Mononuclear cell (primary cell): ENCODE measurements at regions not wholly inside any gene's neighbourhood (a gene's known extent, or its start where the extent isn't known, plus 50 kb on each side); places are given as distances from the start of the nearest gene placed in this dataset.
"Not testable (repeated sequence)": the region's sequence is repeated elsewhere in the genome, so short reads cannot be mapped to it uniquely, and the experiment has no call there.

ENCODE experiments used
- H3K27me3 ChIP-seq: 2 replicates; pipeline ENCODE4 v1.6.0; 2011; ENCODE audit warnings: low read length, control low read depth; ENCODE audit not compliant: insufficient read depth
- H3K4me1 ChIP-seq: 2 replicates; pipeline ENCODE4 v1.5.1; 2011; ENCODE audit warnings: mild to moderate bottlenecking, low read length, control low read depth; ENCODE audit not compliant: insufficient read depth
- H3K4me3 ChIP-seq: 2 replicates; pipeline ENCODE4 v1.5.1; 2011; ENCODE audit warnings: mild to moderate bottlenecking, low read length, moderate library complexity
- H3K9me3 ChIP-seq: 2 replicates; pipeline ENCODE4 v1.5.1; 2011; ENCODE audit warnings: low read depth, mild to moderate bottlenecking, control low read depth, low read length

DNA sequence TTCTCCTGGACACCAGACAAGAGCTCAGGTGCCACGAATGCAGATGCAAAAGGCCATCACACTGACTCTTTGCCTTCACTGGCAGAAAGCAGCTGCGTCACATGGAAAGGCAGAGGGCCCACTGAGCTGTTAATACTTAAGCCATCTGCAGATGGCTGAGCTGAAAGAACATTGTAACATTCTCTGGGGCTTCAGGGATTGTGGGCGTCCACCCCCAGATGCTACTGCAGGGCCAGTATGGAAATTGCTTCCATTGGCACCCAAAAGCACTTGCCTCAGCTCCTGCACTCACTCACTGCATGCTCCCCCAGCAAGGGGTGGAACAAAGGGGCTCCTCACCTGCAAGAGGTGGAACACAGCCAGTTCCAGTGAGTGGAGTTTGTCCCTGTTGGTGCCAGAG, 1264.6 kb downstream of the REEP3 start:
- no peak overlapping the region for H3K4me3 ChIP-seq
- no peaks in the 10 kb centered on the region for H3K27me3 ChIP-seq
- H3K9me3 ChIP-seq: no peaks in the 10 kb centered on the region
- H3K4me1 ChIP-seq: no peaks in the 10 kb centered on the region

- no peak overlapping the region for H3K4me3 ChIP-seq
- H3K27me3 ChIP-seq: no peaks in the 10 kb centered on the region
Observed at GRCh38 chr10:64786989-64787388, 1265.8 kb downstream of the REEP3 start.

GRCh38 chr10:64795847-64796246, 1274.6 kb downstream of the REEP3 start:
- Histone ChIP-seq H3K27me3 (no peaks in the 10 kb centered on the region), H3K4me3 (no peak overlapping the region), H3K9me3 (no peaks in the 10 kb centered on the region)

More at GRCh38 chr10:64786989-64787388, 1265.8 kb downstream of the REEP3 start:
- H3K9me3 ChIP-seq: no peaks in the 10 kb centered on the region
- no peaks in the 10 kb centered on the region for H3K4me1 ChIP-seq

GRCh38 chr10:64798297-64798696, 1277.1 kb downstream of the REEP3 start:
- Histone ChIP-seq H3K4me3 (no peak overlapping the region), H3K4me1 (no peaks in the 10 kb centered on the region), H3K9me3 (no peaks in the 10 kb centered on the region), H3K27me3 (no peaks in the 10 kb centered on the region)

More at GRCh38 chr10:64795847-64796246, 1274.6 kb downstream of the REEP3 start:
- H3K4me1 ChIP-seq: no peaks in the 10 kb centered on the region

- not testable (repeated sequence) for H3K27me3 ChIP-seq, H3K4me1 ChIP-seq, H3K9me3 ChIP-seq
Observed at GRCh38 chr10:64808233-64808632, 1287.0 kb downstream of the REEP3 start.

DNA sequence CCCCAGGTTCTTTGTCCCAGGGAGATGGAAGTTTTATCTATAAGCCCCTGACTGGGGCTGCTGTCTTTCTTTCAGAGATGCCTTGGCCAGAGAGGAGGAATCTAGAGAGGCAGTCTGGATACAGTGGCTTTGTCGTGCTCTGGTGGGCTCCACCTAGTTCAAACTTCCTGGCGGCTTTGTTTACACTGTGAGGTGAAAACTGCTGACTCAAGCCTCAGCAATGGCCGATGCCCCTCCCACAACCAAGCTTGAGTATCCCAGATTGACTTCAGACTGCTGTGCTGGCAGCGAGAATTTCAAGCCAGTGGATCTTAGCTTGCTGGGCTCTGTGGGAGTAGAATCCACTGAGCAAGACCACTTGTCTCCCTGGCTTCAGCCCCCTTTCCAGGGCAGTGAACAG, 1288.8 kb downstream of the REEP3 start:
- H3K9me3 ChIP-seq, H3K4me3 ChIP-seq, H3K27me3 ChIP-seq, H3K4me1 ChIP-seq: not testable (repeated sequence)

More at GRCh38 chr10:64808233-64808632, 1287.0 kb downstream of the REEP3 start:
- H3K4me3 ChIP-seq: not testable (repeated sequence)

DNA sequence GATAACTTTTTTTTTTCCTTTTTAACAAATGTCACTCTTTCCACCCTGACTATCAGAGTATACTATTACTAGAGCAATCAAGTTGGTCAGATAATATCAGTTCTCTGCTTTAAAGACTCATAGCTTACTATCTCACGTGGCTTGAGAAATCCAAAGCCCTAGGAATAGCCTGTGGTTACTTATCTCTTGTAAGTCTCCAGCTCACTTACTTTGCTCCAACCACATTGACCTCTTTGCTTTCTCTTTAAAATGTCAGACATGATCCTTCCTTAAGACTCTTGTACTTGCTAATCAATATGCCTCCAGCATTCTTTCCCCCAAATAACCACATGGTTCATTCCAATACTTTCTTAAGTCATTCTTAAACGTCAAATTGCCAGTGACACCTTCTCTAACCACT, 1292.2 kb downstream of the REEP3 start:
- Histone ChIP-seq H3K9me3 (no peaks in the 10 kb centered on the region), H3K27me3 (no peaks in the 10 kb centered on the region), H3K4me3 (no peak overlapping the region), H3K4me1 (no peaks in the 10 kb centered on the region)

DNA sequence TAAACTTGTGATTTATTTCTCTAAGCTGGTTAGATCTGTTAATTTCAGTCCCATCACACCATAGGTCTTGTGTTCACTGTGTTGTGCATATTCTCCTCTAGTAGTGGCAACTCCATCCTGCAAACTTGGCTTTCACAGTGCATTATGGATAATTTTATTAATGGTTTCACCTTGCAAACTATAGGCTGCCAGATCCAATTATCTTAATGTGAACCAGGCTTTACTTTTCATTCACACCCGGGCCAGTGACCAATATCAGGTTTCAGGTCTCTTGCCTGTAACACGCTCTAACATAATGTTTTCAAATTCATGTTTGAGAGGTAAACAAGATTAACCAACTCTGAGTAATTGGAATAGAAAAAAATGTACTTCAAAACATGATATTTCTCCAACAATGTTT, 1293.0 kb downstream of the REEP3 start:
- no peaks in the 10 kb centered on the region for H3K4me1 ChIP-seq
- H3K27me3 ChIP-seq: no peaks in the 10 kb centered on the region
- no peak overlapping the region for H3K4me3 ChIP-seq
- H3K9me3 ChIP-seq: no peaks in the 10 kb centered on the region

GRCh38 chr10:64829888-64830412, 1308.7 kb downstream of the REEP3 start:
- H3K4me3 ChIP-seq: no peak overlapping the region
- H3K9me3 ChIP-seq: no peaks in the 10 kb centered on the region
- no peaks in the 10 kb centered on the region for H3K27me3 ChIP-seq
- no peaks in the 10 kb centered on the region for H3K4me1 ChIP-seq

DNA sequence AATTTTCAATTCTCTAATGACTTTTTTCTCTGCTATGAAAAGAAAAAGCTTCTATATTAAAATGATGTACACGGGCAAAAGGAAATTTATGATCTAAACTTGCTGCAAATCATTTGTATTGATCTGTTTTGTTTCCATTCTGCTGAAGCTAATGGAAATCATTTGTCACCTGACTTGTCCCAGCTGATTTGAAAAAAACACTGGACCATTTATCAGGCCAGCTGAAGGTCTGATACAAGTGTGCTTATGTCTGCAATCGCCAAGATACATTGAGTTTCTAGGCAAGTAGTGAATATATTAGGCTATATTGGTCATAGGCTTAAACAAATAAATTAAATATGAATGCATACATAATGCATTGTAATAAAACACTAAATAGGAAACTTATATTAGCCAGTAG, 1309.7 kb downstream of the REEP3 start:
- Histone ChIP-seq H3K4me1 (no peaks in the 10 kb centered on the region), H3K9me3 (no peaks in the 10 kb centered on the region), H3K4me3 (no peak overlapping the region), H3K27me3 (no peaks in the 10 kb centered on the region)

DNA sequence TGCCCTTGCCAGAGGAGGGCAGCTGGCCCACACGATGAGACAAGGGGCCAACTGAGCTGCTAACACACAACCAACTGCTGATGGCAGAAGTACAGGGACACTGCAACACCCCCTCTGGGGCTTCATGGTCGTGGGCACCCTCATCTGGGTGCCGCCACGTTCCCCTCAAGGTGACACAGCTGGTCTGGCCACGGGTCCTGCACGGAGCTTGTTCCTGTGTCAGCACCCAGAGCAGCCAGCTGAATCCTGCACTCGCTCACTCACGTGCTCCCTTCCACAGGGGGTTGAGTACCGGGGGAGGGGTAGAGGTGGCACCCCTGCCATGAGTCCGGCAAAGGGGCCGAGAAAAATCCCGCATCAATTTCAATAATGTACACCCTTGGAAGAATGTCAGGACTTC, 1319.1 kb downstream of the REEP3 start:
- H3K4me1 ChIP-seq: no peaks in the 10 kb centered on the region
- H3K9me3 ChIP-seq: no peaks in the 10 kb centered on the region
- no peaks in the 10 kb centered on the region for H3K27me3 ChIP-seq
- H3K4me3 ChIP-seq: no peak overlapping the region

DNA sequence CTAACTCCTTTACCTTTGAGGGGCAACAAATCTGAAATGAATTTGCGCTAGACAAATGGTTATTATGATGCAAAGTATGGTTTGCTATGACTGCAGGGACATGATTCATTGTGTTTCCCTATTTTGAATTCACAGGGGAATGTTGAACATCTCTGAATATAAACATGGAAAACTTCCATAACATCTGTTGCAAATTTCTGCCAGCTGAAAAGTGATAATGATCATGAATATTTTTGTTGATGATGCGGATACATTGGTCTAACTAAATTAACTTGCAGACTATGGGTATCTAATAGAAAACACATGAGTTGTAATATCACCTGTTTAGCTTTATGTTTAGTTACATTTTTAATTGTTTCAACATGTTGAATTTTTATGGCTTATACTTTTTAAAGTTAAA, 1325.5 kb downstream of the REEP3 start:
- no peaks in the 10 kb centered on the region for H3K9me3 ChIP-seq
- no peaks in the 10 kb centered on the region for H3K27me3 ChIP-seq
- H3K4me1 ChIP-seq: no peaks in the 10 kb centered on the region
- no peak overlapping the region for H3K4me3 ChIP-seq

DNA sequence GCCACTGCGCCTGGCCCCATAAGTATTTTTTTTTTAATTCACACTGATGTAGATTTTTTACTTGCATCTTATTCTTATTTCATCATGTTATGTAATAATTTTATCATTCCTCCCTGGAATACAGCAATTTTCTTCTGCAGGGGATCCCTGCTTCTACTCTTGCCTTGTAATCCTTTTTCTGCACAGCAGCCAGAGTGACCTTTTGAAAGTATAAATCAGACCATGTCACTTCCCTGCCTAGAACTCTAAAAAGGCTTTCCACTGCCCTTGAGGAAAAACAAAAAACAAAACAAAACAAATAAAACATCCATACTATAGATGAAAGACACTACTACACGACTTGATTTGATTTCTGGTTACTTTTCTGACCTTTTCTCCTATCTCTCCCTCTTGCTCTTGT, 1334.7 kb downstream of the REEP3 start:
- Histone ChIP-seq H3K4me3 (no peak overlapping the region), H3K27me3 (no peaks in the 10 kb centered on the region), H3K4me1 (no peaks in the 10 kb centered on the region), H3K9me3 (no peaks in the 10 kb centered on the region)

DNA sequence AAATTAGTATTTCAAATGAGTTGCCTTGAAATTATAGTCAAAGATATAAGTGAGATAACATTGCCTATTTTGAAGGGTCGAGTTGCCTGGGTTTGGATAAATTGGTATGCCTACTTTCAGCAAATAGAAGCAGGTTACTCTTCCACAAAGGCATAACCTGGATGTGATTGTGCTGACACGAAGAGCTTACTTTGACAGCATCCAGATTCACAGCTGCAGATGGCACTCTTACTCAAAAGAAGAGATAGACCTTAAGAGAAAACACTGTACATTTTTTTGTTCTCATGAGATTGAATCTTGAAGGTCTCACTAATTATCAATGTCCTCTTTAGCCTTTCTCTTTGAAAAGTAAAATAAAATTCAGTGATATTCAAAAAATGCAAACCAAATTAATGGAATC, 1338.7 kb downstream of the REEP3 start:
- no peaks in the 10 kb centered on the region for H3K4me1 ChIP-seq
- H3K9me3 ChIP-seq: no peaks in the 10 kb centered on the region
- H3K4me3 ChIP-seq: no peak overlapping the region
- H3K27me3 ChIP-seq: no peaks in the 10 kb centered on the region

GRCh38 chr10:64863836-64864235, 1342.6 kb downstream of the REEP3 start:
- Histone ChIP-seq H3K4me3 (no peak overlapping the region), H3K4me1 (no peaks in the 10 kb centered on the region), H3K27me3 (no peaks in the 10 kb centered on the region), H3K9me3 (no peaks in the 10 kb centered on the region)

DNA sequence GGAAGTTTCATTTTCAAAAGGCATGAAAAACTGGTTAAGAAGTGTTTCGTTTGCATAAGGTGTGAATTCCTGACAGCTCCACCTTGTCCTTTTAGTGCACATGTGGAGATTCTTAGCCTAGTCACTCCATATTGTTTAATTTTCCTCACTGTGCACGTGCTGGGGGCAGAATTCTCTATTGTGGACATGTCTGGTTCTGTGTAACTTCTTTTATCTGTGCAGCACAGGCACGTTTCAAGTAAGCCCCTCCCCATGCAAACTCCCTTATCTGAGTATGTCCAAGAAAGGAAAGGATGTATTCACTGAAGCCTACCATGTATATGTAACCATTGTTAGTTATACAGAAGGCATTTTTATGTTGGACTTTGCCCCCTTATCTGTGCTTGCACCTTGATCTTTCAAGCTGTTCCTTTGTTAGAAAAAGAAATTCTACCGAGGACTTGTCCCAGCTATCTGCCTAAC, 1346.3 kb downstream of the REEP3 start:
- H3K9me3 ChIP-seq: no peaks in the 10 kb centered on the region
- H3K4me3 ChIP-seq: no peak overlapping the region
- H3K27me3 ChIP-seq: no peaks in the 10 kb centered on the region
- no peaks in the 10 kb centered on the region for H3K4me1 ChIP-seq
